Caco-2 (cell line): ENCODE measurements at regions not wholly inside any gene's neighbourhood (a gene's known extent, or its start where the extent isn't known, plus 50 kb on each side); places are given as distances from the start of the nearest gene placed in this dataset.

Source experiments
- BruUV-seq: library from RNA; stranded (reverse); fragments of 400-500 nt; replicated peaks from 2 replicates; lab custom pipeline; 2021; lab: Mats Ljungman, UMichigan
- CTCF ChIA-PET: fragments of 300-600 bp; sonication (Branson Sonifier 250); formaldehyde crosslinking; loops from one replicate; lab custom pipeline; 2022; ENCODE audit warnings: antibody characterized with exemption; lab: Charles Lee
- POLR2A ChIA-PET: fragments of 300-600 bp; sonication (Branson Sonifier 250); formaldehyde crosslinking; loops from one replicate; lab custom pipeline; 2022; ENCODE audit warnings: antibody characterized with exemption; lab: Charles Lee
- DNase-seq, 2 experiments: peaks; one replicate each; pipeline versions ENCODE4 v3.0.0 to v3.0.0-alpha.2; 2020 to 2022
- H3K27me3 ChIP-seq: replicated peaks from 2 replicates; pipeline ENCODE4 v1.6.0; 2011; ENCODE audit warnings: low read length; ENCODE audit not compliant: control insufficient read depth, insufficient read depth
- H3K36me3 ChIP-seq: 2 replicates; pipeline ENCODE4 v1.5.1; 2011; ENCODE audit warnings: low read length; ENCODE audit not compliant: control insufficient read depth, insufficient read depth
- H3K4me1 ChIP-seq: fragments of 250-450 bp; sonication (Bioruptor Pico); 2 replicates; pipeline ENCODE4 v1.5.1; 2020; ENCODE audit warnings: mild to moderate bottlenecking
- H3K4me3 ChIP-seq: 2 replicates; pipeline ENCODE4 v1.5.1; 2011; ENCODE audit warnings: low read depth, mild to moderate bottlenecking, control low read depth, low read length
- H3K9me3 ChIP-seq: fragments of 250-450 bp; sonication (Bioruptor Pico); 2 replicates; pipeline ENCODE4 v1.5.1; 2020; ENCODE audit warnings: mild to moderate bottlenecking, moderate library complexity
- H3K27ac Mint-ChIP-seq: one replicate; pipeline ENCODE4 v1.8.0; 2022; ENCODE audit warnings: mixed read lengths; ENCODE audit not compliant: unreplicated experiment
- H3K27me3 Mint-ChIP-seq: one replicate; pipeline ENCODE4 v1.8.0; 2022; ENCODE audit warnings: mixed read lengths; ENCODE audit not compliant: insufficient read depth, unreplicated experiment
- H3K36me3 Mint-ChIP-seq: one replicate; pipeline ENCODE4 v1.8.0; 2022; ENCODE audit warnings: mild to moderate bottlenecking, mixed read lengths; ENCODE audit not compliant: insufficient read depth, unreplicated experiment
- H3K4me1 Mint-ChIP-seq: one replicate; pipeline ENCODE4 v1.8.0; 2022; ENCODE audit warnings: low read depth, mixed read lengths; ENCODE audit not compliant: unreplicated experiment
- H3K4me3 Mint-ChIP-seq: one replicate; pipeline ENCODE4 v1.8.0; 2022; ENCODE audit warnings: mild to moderate bottlenecking, moderate library complexity, mixed read lengths; ENCODE audit not compliant: unreplicated experiment
- H3K9me3 Mint-ChIP-seq: one replicate; pipeline ENCODE4 v1.8.0; 2022; ENCODE audit warnings: mixed read lengths; ENCODE audit not compliant: unreplicated experiment
- CTCF ChIP-seq, 2 experiments: fragments of 200-600 bp in 1 of 2; IDR thresholded peaks; 1 replicate in 1 of 2; 2 replicates in 1 of 2; pipeline versions ENCODE4 v1.5.1 to v1.8.0; 2011 to 2022; ENCODE audit warnings: antibody characterized with exemption in 1 of 2, control low read depth in 1 of 2, inconsistent platforms in 1 of 2, low read depth in 1 of 2, low read length in 1 of 2, mild to moderate bottlenecking in 1 of 2, moderate library complexity in 1 of 2; ENCODE audit not compliant: insufficient read depth in 1 of 2, severe bottlenecking in 1 of 2, unreplicated experiment in 1 of 2
- intact Hi-C: fragments of 100-400 bp; cut with micrococcal nuclease; formaldehyde crosslinking; loops from one replicate; pipeline ENCODE4 v1.10.0; 2022; ENCODE audit not compliant: unreplicated experiment

GRCh38 chr2:84026818-84027217 is 432.3 kb downstream of the SUCLG1 start:
- no peaks in the 10 kb centered on the region for H3K4me1 ChIP-seq
- POLR2A ChIA-PET = no interaction called here
- intact Hi-C loops = no loop called here
- DNase-seq = no peak
- no peak for TF ChIP-seq CTCF (IDR thresholded peaks at IDR 0.05; ENCODE audit: insufficient read depth in 1 of 2, low read depth in 1 of 2, low read length in 1 of 2, severe bottlenecking in 1 of 2, unreplicated experiment in 1 of 2)
- no peak overlapping the region for H3K27ac Mint-ChIP-seq
- no peaks in the 10 kb centered on the region for H3K9me3 ChIP-seq
- no peaks in the 10 kb centered on the region for H3K4me1 Mint-ChIP-seq
- BruUV-seq = no TSS peak
- H3K36me3 Mint-ChIP-seq = no peaks in the 10 kb centered on the region
- no peaks in the 10 kb centered on the region for H3K27me3 ChIP-seq
- CTCF ChIA-PET = no interaction called here
- no peaks in the 10 kb centered on the region for H3K27me3 Mint-ChIP-seq
- H3K36me3 ChIP-seq = no peaks in the 10 kb centered on the region
- H3K9me3 Mint-ChIP-seq = no peaks in the 10 kb centered on the region
- H3K4me3 Mint-ChIP-seq = no peak overlapping the region
- H3K4me3 ChIP-seq = no peak overlapping the region

GRCh38 chr2:84022810-84023431 is 436.2 kb downstream of the SUCLG1 start:
- Histone ChIP-seq H3K27me3 (no peaks in the 10 kb centered on the region), H3K9me3 (no peaks in the 10 kb centered on the region), H3K4me3 (no peak overlapping the region), H3K4me1 (no peaks in the 10 kb centered on the region), H3K36me3 (no peaks in the 10 kb centered on the region)
- Mint-ChIP-seq H3K9me3 (no peaks in the 10 kb centered on the region), H3K27me3 (peaks cover 2% of the 10 kb centered on the region), H3K4me3 (no peak overlapping the region), H3K27ac (no peak overlapping the region), H3K4me1 (no peaks in the 10 kb centered on the region), H3K36me3 (no peaks in the 10 kb centered on the region)
- DNase-seq = peak; percentile 47 to 74
- POLR2A ChIA-PET = no interaction called here
- CTCF ChIA-PET = interaction anchor here (0.9 to 2.1 kb wide), 5 partner anchors 30 to 292 kb away, joined by 3 to 25 read pairs (median 14); no protein-coding TSS in a partner anchor
- BruUV-seq = no TSS peak
- intact Hi-C loops = loop anchor here (1.0 to 5.0 kb wide), 5 partner anchors 54 to 401 kb away; no protein-coding TSS in a partner anchor
- peak; percentile 68 to 85 for TF ChIP-seq CTCF (IDR thresholded peaks at IDR 0.05; ENCODE audit: insufficient read depth in 1 of 2, low read depth in 1 of 2, low read length in 1 of 2, severe bottlenecking in 1 of 2, unreplicated experiment in 1 of 2)

GRCh38 chr2:84017010-84017409 is 442.1 kb downstream of the SUCLG1 start:
- Histone ChIP-seq H3K36me3 (no peaks in the 10 kb centered on the region), H3K27me3 (no peaks in the 10 kb centered on the region), H3K9me3 (no peaks in the 10 kb centered on the region), H3K4me3 (no peak overlapping the region), H3K4me1 (no peaks in the 10 kb centered on the region)
- no peaks in the 10 kb centered on the region for H3K4me1 Mint-ChIP-seq
- H3K9me3 Mint-ChIP-seq = no peaks in the 10 kb centered on the region
- no peak overlapping the region for H3K4me3 Mint-ChIP-seq
- intact Hi-C loops = no loop called here
- no TSS peak for BruUV-seq
- no peak for DNase-seq
- POLR2A ChIA-PET = no interaction called here
- H3K27ac Mint-ChIP-seq = no peak overlapping the region
- peaks cover 5% of the 10 kb centered on the region for H3K27me3 Mint-ChIP-seq
- no peaks in the 10 kb centered on the region for H3K36me3 Mint-ChIP-seq
- CTCF ChIA-PET = interaction anchor here (1.0 kb wide), 1 partner anchor 286 kb away, joined by 3 read pairs; no protein-coding TSS in a partner anchor
- TF ChIP-seq CTCF (IDR thresholded peaks at IDR 0.05; ENCODE audit: insufficient read depth in 1 of 2, low read depth in 1 of 2, low read length in 1 of 2, severe bottlenecking in 1 of 2, unreplicated experiment in 1 of 2) = no peak
